Activated CD4-positive, alpha-beta T cell treated with anti-CD3 and anti-CD28 coated beads, Interleukin-10, Interleukin-2, amounts not matched to agents 100 ng/mL and 50 ng/mL, durations not matched to agents 16 hours and 8 hours (primary cell): ENCODE measurements at regions not wholly inside any gene's neighbourhood (a gene's known extent, or its start where the extent isn't known, plus 50 kb on each side); places are given as distances from the start of the nearest gene placed in this dataset.

Experiments
- DNase-seq: peaks from one replicate; pipeline ENCODE4 v3.0.0-alpha.2; 2020

- no peak for DNase-seq
Measured at GRCh38 chr5:147963948-147964693, 57.8 kb upstream of the C5orf46 start.

- DNase-seq = no peak
Measured at GRCh38 chr5:147963436-147963835, 57.1 kb upstream of the C5orf46 start.

GRCh38 chr5:147961208-147961749, 54.9 kb upstream of the C5orf46 start:
- DNase-seq = no peak

- no peak for DNase-seq
Measured at GRCh38 chr5:147957901-147958300, 51.6 kb upstream of the C5orf46 start.

- DNase-seq = no peak
Measured at GRCh38 chr5:147956842-147957223, 50.5 kb upstream of the C5orf46 start.

GRCh38 chr5:147956064-147956841, 49.9 kb upstream of the C5orf46 start:
- no peak for DNase-seq
